ENCODE measurements at regions not wholly inside any gene's neighbourhood (a gene's known extent, or its start where the extent isn't known, plus 50 kb on each side); places are given as distances from the start of the nearest gene placed in this dataset.

- TF ChIP-seq MYC (IDR thresholded peaks at IDR 0.05; ENCODE audit: low read depth, low read length) (no peak), POLR2A (IDR thresholded peaks at IDR 0.05; ENCODE audit: extremely low read depth, insufficient read length) (no peak), CTCF (IDR thresholded peaks at IDR 0.05; ENCODE audit: low read depth, low read length) (no peak), MAX (IDR thresholded peaks at IDR 0.05; ENCODE audit: low read depth, low read length) (no peak)
- DNase-seq (ENCODE audit: low read depth): no peak
- H3K4me3 ChIP-seq (ENCODE audit: low read depth, low read length): no peak overlapping the region
Measured at GRCh38 chr21:27813750-27814149, 846.9 kb upstream of the ADAMTS5 start.

- no peak overlapping the region for H3K4me3 ChIP-seq (ENCODE audit: low read depth, low read length)
- TF ChIP-seq CTCF (IDR thresholded peaks at IDR 0.05; ENCODE audit: low read depth, low read length) (no peak), POLR2A (IDR thresholded peaks at IDR 0.05; ENCODE audit: extremely low read depth, insufficient read length) (no peak), MYC (IDR thresholded peaks at IDR 0.05; ENCODE audit: low read depth, low read length) (no peak), MAX (IDR thresholded peaks at IDR 0.05; ENCODE audit: low read depth, low read length) (no peak)
- no peak for DNase-seq (ENCODE audit: low read depth)
Measured at GRCh38 chr21:27813344-27813743, 846.5 kb upstream of the ADAMTS5 start.

GRCh38 chr21:27812279-27812678, 845.4 kb upstream of the ADAMTS5 start:
- DNase-seq (ENCODE audit: low read depth): no peak
- TF ChIP-seq MAX (IDR thresholded peaks at IDR 0.05; ENCODE audit: low read depth, low read length): no peak
- no peak for TF ChIP-seq POLR2A (IDR thresholded peaks at IDR 0.05; ENCODE audit: extremely low read depth, insufficient read length)
- TF ChIP-seq MYC (IDR thresholded peaks at IDR 0.05; ENCODE audit: low read depth, low read length): no peak
- no peak for TF ChIP-seq CTCF (IDR thresholded peaks at IDR 0.05; ENCODE audit: low read depth, low read length)
- H3K4me3 ChIP-seq (ENCODE audit: low read depth, low read length): no peak overlapping the region

GRCh38 chr21:27808923-27809322, 842.0 kb upstream of the ADAMTS5 start:
- no peak for DNase-seq (ENCODE audit: low read depth)
- TF ChIP-seq MAX (IDR thresholded peaks at IDR 0.05; ENCODE audit: low read depth, low read length): no peak
- TF ChIP-seq MYC (IDR thresholded peaks at IDR 0.05; ENCODE audit: low read depth, low read length): no peak
- no peak for TF ChIP-seq CTCF (IDR thresholded peaks at IDR 0.05; ENCODE audit: low read depth, low read length)
- H3K4me3 ChIP-seq (ENCODE audit: low read depth, low read length): no peak overlapping the region

GRCh38 chr21:27807596-27807995, 840.7 kb upstream of the ADAMTS5 start:
- H3K4me3 ChIP-seq (ENCODE audit: low read depth, low read length): no peak overlapping the region
- no peak for DNase-seq (ENCODE audit: low read depth)
- TF ChIP-seq MYC (IDR thresholded peaks at IDR 0.05; ENCODE audit: low read depth, low read length) (no peak), MAX (IDR thresholded peaks at IDR 0.05; ENCODE audit: low read depth, low read length) (no peak), CTCF (IDR thresholded peaks at IDR 0.05; ENCODE audit: low read depth, low read length) (no peak), POLR2A (IDR thresholded peaks at IDR 0.05; ENCODE audit: extremely low read depth, insufficient read length) (no peak)

GRCh38 chr21:27806281-27806680, 839.4 kb upstream of the ADAMTS5 start:
- no peak for DNase-seq (ENCODE audit: low read depth)
- TF ChIP-seq MAX (IDR thresholded peaks at IDR 0.05; ENCODE audit: low read depth, low read length) (no peak), MYC (IDR thresholded peaks at IDR 0.05; ENCODE audit: low read depth, low read length) (no peak), POLR2A (IDR thresholded peaks at IDR 0.05; ENCODE audit: extremely low read depth, insufficient read length) (no peak), CTCF (IDR thresholded peaks at IDR 0.05; ENCODE audit: low read depth, low read length) (no peak)
- H3K4me3 ChIP-seq (ENCODE audit: low read depth, low read length): no peak overlapping the region

Measured in NB4 (cell line).